ENCODE measurements at regions not wholly inside any gene's neighbourhood (a gene's known extent, or its start where the extent isn't known, plus 50 kb on each side); places are given as distances from the start of the nearest gene placed in this dataset.

- no peak for DNase-seq
These were observed 153.7 kb downstream of the SOX11 start for GRCh38 chr2:5845798-5846330.

GRCh38 chr2:5846881-5847280 is 154.7 kb downstream of the SOX11 start:
- DNase-seq, result no peak

- DNase-seq, result no peak
These were observed 157.4 kb downstream of the SOX11 start for GRCh38 chr2:5849562-5849961.

- no peak for DNase-seq
These were observed 159.2 kb downstream of the SOX11 start for GRCh38 chr2:5851410-5851809.

GRCh38 chr2:5854797-5855196 is 162.6 kb downstream of the SOX11 start:
- no peak for DNase-seq

GRCh38 chr2:5867056-5867455 is 174.9 kb downstream of the SOX11 start:
- DNase-seq, result no peak

- DNase-seq, result no peak
These were observed 176.7 kb downstream of the SOX11 start for GRCh38 chr2:5868931-5869330.

- DNase-seq, result no peak
These were observed 177.8 kb downstream of the SOX11 start for GRCh38 chr2:5869936-5870335.

GRCh38 chr2:5877360-5877759 is 185.2 kb downstream of the SOX11 start:
- no peak for DNase-seq

GRCh38 chr2:5885451-5886173 is 193.4 kb downstream of the SOX11 start:
- DNase-seq, result no peak

- no peak for DNase-seq
These were observed 194.3 kb downstream of the SOX11 start for GRCh38 chr2:5886462-5886861.

GRCh38 chr2:5888126-5888525 is 195.9 kb downstream of the SOX11 start:
- DNase-seq, result no peak

- DNase-seq, result no peak
These were observed 197.3 kb downstream of the SOX11 start for GRCh38 chr2:5889519-5889918.

GRCh38 chr2:5894355-5894754 is 202.2 kb downstream of the SOX11 start:
- DNase-seq, result no peak

GRCh38 chr2:5895284-5895683 is 203.1 kb downstream of the SOX11 start:
- DNase-seq, result no peak

GRCh38 chr2:5897249-5897648 is 205.1 kb downstream of the SOX11 start:
- no peak for DNase-seq

- DNase-seq, result no peak
These were observed 206.5 kb downstream of the SOX11 start for GRCh38 chr2:5898667-5899066.

- DNase-seq, result no peak
These were observed 213.5 kb downstream of the SOX11 start for GRCh38 chr2:5905661-5906060.

GRCh38 chr2:5908071-5908470 is 215.9 kb downstream of the SOX11 start:
- DNase-seq, result no peak

GRCh38 chr2:5911718-5912117 is 219.5 kb downstream of the SOX11 start:
- DNase-seq, result no peak

- DNase-seq, result no peak
These were observed 221.7 kb downstream of the SOX11 start for GRCh38 chr2:5913711-5914395.

GRCh38 chr2:5914811-5915611 is 222.8 kb downstream of the SOX11 start:
- peak; percentile 28 to 68 for DNase-seq

- DNase-seq, result peak; percentile 63 to 68
These were observed 223.7 kb downstream of the SOX11 start for GRCh38 chr2:5915881-5916310.

Data from NCI-H187 (cell line).